ENCODE measurements at regions not wholly inside any gene's neighbourhood (a gene's known extent, or its start where the extent isn't known, plus 50 kb on each side); places are given as distances from the start of the nearest gene placed in this dataset.

DNA sequence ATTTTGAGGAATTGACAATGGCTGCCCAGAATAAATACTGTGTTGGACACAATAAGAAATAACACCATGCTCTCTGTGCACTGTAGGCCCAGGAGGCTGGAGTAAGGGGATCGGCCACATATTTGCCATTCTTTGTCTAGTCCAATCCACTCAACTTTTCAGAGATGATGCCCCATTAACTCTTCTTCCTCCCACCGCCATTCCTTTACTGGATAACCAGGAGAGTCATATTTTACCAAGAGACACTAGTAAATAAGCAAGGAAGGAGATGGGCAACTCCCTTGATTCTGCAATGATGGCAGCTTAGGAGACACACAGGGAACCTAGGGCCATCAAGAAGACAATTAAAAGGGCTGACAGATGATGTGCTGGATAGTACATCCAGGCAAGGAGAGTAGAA is 87.9 kb upstream of the GPC3 start:
- TF ChIP-seq ZNF114 (tag by site-specific recombination; IDR thresholded peaks at IDR 0.05): no peak
- TF ChIP-seq ZNF19 (tag by site-specific recombination; IDR thresholded peaks at IDR 0.05; ENCODE audit: low read depth): no peak
- TF ChIP-seq, protein P1, sequence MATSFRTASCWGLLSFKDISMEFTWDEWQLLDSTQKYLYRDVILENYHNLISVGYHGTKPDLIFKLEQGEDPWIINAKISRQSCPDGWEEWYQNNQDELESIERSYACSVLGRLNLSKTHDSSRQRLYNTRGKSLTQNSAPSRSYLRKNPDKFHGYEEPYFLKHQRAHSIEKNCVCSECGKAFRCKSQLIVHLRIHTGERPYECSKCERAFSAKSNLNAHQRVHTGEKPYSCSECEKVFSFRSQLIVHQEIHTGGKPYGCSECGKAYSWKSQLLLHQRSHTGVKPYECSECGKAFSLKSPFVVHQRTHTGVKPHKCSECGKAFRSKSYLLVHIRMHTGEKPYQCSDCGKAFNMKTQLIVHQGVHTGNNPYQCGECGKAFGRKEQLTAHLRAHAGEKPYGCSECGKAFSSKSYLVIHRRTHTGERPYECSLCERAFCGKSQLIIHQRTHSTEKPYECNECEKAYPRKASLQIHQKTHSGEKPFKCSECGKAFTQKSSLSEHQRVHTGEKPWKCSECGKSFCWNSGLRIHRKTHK (tag by site-specific recombination; IDR thresholded peaks at IDR 0.05): no peak
- TF ChIP-seq SALL2 (tag by site-specific recombination; IDR thresholded peaks at IDR 0.05; ENCODE audit: borderline replicate concordance): no peak
- TF ChIP-seq, protein P2, sequence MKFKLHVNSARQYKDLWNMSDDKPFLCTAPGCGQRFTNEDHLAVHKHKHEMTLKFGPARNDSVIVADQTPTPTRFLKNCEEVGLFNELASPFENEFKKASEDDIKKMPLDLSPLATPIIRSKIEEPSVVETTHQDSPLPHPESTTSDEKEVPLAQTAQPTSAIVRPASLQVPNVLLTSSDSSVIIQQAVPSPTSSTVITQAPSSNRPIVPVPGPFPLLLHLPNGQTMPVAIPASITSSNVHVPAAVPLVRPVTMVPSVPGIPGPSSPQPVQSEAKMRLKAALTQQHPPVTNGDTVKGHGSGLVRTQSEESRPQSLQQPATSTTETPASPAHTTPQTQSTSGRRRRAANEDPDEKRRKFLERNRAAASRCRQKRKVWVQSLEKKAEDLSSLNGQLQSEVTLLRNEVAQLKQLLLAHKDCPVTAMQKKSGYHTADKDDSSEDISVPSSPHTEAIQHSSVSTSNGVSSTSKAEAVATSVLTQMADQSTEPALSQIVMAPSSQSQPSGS (tag by site-specific recombination; IDR thresholded peaks at IDR 0.05; ENCODE audit: low read depth): no peak
- TF ChIP-seq, protein P3, sequence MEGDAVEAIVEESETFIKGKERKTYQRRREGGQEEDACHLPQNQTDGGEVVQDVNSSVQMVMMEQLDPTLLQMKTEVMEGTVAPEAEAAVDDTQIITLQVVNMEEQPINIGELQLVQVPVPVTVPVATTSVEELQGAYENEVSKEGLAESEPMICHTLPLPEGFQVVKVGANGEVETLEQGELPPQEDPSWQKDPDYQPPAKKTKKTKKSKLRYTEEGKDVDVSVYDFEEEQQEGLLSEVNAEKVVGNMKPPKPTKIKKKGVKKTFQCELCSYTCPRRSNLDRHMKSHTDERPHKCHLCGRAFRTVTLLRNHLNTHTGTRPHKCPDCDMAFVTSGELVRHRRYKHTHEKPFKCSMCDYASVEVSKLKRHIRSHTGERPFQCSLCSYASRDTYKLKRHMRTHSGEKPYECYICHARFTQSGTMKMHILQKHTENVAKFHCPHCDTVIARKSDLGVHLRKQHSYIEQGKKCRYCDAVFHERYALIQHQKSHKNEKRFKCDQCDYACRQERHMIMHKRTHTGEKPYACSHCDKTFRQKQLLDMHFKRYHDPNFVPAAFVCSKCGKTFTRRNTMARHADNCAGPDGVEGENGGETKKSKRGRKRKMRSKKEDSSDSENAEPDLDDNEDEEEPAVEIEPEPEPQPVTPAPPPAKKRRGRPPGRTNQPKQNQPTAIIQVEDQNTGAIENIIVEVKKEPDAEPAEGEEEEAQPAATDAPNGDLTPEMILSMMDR (tag by site-specific recombination; IDR thresholded peaks at IDR 0.05): no peak
- TF ChIP-seq, protein P4, sequence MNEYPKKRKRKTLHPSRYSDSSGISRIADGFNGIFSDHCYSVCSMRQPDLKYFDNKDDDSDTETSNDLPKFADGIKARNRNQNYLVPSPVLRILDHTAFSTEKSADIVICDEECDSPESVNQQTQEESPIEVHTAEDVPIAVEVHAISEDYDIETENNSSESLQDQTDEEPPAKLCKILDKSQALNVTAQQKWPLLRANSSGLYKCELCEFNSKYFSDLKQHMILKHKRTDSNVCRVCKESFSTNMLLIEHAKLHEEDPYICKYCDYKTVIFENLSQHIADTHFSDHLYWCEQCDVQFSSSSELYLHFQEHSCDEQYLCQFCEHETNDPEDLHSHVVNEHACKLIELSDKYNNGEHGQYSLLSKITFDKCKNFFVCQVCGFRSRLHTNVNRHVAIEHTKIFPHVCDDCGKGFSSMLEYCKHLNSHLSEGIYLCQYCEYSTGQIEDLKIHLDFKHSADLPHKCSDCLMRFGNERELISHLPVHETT (tag by site-specific recombination; IDR thresholded peaks at IDR 0.05): no peak
- no peak for TF ChIP-seq ZNF48 (tag by site-specific recombination; IDR thresholded peaks at IDR 0.05)
- TF ChIP-seq ZSCAN23 (tag by site-specific recombination; IDR thresholded peaks at IDR 0.05): no peak
- no peak for TF ChIP-seq ZFP37 (tag by site-specific recombination; IDR thresholded peaks at IDR 0.05)
- no peak for TF ChIP-seq YY1 (tag by site-specific recombination; IDR thresholded peaks at IDR 0.05)
- TF ChIP-seq ZNF24 (tag by site-specific recombination; IDR thresholded peaks at IDR 0.05): no peak
- TF ChIP-seq ZNF311 (tag by site-specific recombination; IDR thresholded peaks at IDR 0.05; ENCODE audit: borderline replicate concordance): no peak
- TF ChIP-seq, protein P5, sequence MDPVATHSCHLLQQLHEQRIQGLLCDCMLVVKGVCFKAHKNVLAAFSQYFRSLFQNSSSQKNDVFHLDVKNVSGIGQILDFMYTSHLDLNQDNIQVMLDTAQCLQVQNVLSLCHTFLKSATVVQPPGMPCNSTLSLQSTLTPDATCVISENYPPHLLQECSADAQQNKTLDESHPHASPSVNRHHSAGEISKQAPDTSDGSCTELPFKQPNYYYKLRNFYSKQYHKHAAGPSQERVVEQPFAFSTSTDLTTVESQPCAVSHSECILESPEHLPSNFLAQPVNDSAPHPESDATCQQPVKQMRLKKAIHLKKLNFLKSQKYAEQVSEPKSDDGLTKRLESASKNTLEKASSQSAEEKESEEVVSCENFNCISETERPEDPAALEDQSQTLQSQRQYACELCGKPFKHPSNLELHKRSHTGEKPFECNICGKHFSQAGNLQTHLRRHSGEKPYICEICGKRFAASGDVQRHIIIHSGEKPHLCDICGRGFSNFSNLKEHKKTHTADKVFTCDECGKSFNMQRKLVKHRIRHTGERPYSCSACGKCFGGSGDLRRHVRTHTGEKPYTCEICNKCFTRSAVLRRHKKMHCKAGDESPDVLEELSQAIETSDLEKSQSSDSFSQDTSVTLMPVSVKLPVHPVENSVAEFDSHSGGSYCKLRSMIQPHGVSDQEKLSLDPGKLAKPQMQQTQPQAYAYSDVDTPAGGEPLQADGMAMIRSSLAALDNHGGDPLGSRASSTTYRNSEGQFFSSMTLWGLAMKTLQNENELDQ (tag by site-specific recombination; IDR thresholded peaks at IDR 0.05; ENCODE audit: low read depth): no peak

All from HEK293 (cell line).